Activated B cell treated with CpG ODN at 0.5 μM for 24 hours (primary cell): ENCODE measurements at regions not wholly inside any gene's neighbourhood (a gene's known extent, or its start where the extent isn't known, plus 50 kb on each side); places are given as distances from the start of the nearest gene placed in this dataset.
"Not testable (repeated sequence)": the region's sequence is repeated elsewhere in the genome, so short reads cannot be mapped to it uniquely, and the experiment has no call there.

Experiments
- ATAC-seq: fragments of 200-7000 bp; cut with Tn5 transposase; one replicate; pipeline ENCODE4 v1.10.0; 2021; ENCODE audit warnings: low read depth, mild to moderate bottlenecking, moderate library complexity
- CTCF ChIA-PET: fragments of 350-600 bp; sonication (Branson Sonifier 250); formaldehyde crosslinking; loops from one replicate; lab custom pipeline; 2021; ENCODE audit warnings: antibody characterized with exemption; lab: Charles Lee
- POLR2A ChIA-PET: fragments of 350-600 bp; sonication (Branson Sonifier 250); formaldehyde crosslinking; loops from one replicate; lab custom pipeline; 2021; ENCODE audit warnings: antibody characterized with exemption; lab: Charles Lee
- DNase-seq: peaks from one replicate; pipeline ENCODE4 v3.0.0; 2022
- H3K27ac Mint-ChIP-seq: one replicate; pipeline ENCODE4 v1.8.0; 2020; ENCODE audit warnings: mixed read lengths
- H3K27me3 Mint-ChIP-seq: one replicate; pipeline ENCODE4 v1.8.0; 2021; ENCODE audit warnings: mixed read lengths
- H3K36me3 Mint-ChIP-seq: one replicate; pipeline ENCODE4 v1.8.0; 2021; ENCODE audit warnings: low read depth, mixed read lengths
- H3K4me1 Mint-ChIP-seq: one replicate; pipeline ENCODE4 v1.8.0; 2021; ENCODE audit warnings: mixed read lengths
- H3K4me3 Mint-ChIP-seq: one replicate; pipeline ENCODE4 v1.8.0; 2020; ENCODE audit warnings: mild to moderate bottlenecking, mixed read lengths
- H3K9me3 Mint-ChIP-seq: one replicate; pipeline ENCODE4 v1.8.0; 2020; ENCODE audit warnings: mixed read lengths
- intact Hi-C: fragments of 100-400 bp; cut with micrococcal nuclease; formaldehyde crosslinking; loops from one replicate; pipeline ENCODE4 v1.15.1; 2024
- TF ChIP-seq, protein P1 (sequence below): fragments of 200-600 bp; IDR thresholded peaks from one replicate; pipeline ENCODE4 v1.8.0; 2022; ENCODE audit warnings: antibody characterized with exemption, mild to moderate bottlenecking

DNA sequence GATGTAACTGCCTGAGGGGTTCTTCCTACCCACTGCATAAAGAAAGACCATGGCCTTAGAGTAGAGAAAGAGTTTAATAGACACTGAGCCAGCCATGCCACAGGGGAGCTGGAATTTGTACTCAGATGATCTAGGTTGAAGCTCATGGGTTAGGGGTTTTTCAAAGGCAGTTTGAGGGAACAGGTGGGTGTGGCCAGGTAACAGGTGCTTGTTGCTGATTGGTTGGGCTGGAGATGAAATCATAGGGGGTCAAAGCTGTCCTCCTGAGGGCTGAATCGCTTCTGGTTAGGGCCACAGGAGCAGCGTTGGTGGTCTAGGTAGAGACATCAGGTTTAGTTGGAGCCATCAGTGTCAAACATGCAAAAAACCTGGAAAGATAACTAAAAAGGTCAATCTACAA lies 59.2 kb upstream of the CSNK1A1L start:
- POLR2A ChIA-PET, result no interaction called here
- ATAC-seq (no peak), DNase-seq (no peak)
- no peaks in the 10 kb centered on the region for H3K36me3 Mint-ChIP-seq
- CTCF ChIA-PET, result no interaction called here
- intact Hi-C loops, result no loop called here
- no peak overlapping the region for H3K27ac Mint-ChIP-seq
- no peak overlapping the region for H3K4me3 Mint-ChIP-seq
- peaks cover 13% of the 10 kb centered on the region for H3K9me3 Mint-ChIP-seq
- TF ChIP-seq, protein P1, sequence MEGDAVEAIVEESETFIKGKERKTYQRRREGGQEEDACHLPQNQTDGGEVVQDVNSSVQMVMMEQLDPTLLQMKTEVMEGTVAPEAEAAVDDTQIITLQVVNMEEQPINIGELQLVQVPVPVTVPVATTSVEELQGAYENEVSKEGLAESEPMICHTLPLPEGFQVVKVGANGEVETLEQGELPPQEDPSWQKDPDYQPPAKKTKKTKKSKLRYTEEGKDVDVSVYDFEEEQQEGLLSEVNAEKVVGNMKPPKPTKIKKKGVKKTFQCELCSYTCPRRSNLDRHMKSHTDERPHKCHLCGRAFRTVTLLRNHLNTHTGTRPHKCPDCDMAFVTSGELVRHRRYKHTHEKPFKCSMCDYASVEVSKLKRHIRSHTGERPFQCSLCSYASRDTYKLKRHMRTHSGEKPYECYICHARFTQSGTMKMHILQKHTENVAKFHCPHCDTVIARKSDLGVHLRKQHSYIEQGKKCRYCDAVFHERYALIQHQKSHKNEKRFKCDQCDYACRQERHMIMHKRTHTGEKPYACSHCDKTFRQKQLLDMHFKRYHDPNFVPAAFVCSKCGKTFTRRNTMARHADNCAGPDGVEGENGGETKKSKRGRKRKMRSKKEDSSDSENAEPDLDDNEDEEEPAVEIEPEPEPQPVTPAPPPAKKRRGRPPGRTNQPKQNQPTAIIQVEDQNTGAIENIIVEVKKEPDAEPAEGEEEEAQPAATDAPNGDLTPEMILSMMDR, result no peak
- no peaks in the 10 kb centered on the region for H3K4me1 Mint-ChIP-seq
- no peaks in the 10 kb centered on the region for H3K27me3 Mint-ChIP-seq

DNA sequence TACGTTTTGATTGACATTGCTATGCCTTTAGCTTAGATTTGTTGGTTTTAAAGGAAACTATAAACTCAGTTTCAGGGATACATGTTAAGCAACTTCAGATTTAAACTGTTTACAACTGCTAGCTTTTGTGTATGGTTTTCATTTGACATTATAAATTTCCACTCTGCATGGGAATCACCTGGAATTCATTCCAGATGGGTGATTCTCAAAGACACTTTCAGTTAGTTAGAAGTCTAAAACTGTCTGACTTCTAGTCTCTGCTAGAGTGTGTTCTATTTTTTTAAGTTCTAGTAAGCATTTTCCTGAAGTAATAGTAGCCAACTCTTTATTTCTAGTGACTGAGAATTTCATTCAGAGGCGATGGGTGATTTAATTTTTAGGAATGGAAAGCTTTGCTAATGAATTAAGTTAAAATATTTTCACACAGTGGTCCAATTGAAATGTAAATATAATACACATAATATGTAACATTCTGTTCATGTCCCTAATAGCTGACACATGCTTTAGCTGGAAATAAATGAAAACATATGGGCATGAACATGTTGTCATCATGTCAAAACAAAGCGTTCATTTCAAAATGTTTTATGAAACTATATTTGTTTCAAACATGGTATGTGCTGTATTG lies 58.3 kb upstream of the CSNK1A1L start:
- no peak overlapping the region for H3K4me3 Mint-ChIP-seq
- DNase-seq (no peak), ATAC-seq (no peak)
- H3K27me3 Mint-ChIP-seq, result no peaks in the 10 kb centered on the region
- TF ChIP-seq, protein P1, result no peak
- peaks cover 17% of the 10 kb centered on the region for H3K9me3 Mint-ChIP-seq
- H3K36me3 Mint-ChIP-seq, result no peaks in the 10 kb centered on the region
- no peaks in the 10 kb centered on the region for H3K4me1 Mint-ChIP-seq
- no peak overlapping the region for H3K27ac Mint-ChIP-seq
- CTCF ChIA-PET, result no interaction called here
- intact Hi-C loops, result no loop called here
- POLR2A ChIA-PET, result no interaction called here

DNA sequence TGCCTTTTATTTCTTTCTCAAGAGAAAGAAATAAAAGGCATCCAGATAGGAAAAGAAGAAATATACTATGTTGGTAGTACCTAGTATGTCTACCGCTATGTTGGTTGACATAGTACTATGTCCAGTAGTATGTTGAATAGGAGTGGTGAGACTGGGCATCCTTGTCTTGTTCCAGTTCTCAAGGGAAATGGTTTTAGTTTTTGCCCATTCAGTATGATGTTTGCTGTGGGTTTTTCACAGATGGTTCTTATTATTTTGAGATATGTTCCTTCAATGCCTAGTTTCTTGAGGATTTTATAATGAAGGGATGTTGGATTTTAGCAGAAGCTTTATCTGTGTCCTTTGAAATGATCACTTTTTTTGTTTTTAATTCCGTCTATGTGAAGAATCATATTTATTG lies 53.0 kb upstream of the CSNK1A1L start:
- TF ChIP-seq, protein P1, result no peak
- Mint-ChIP-seq H3K4me3 (no peak overlapping the region), H3K27me3 (no peaks in the 10 kb centered on the region), H3K4me1 (no peaks in the 10 kb centered on the region), H3K36me3 (no peaks in the 10 kb centered on the region), H3K27ac (no peak overlapping the region), H3K9me3 (peaks cover 17% of the 10 kb centered on the region)
- CTCF ChIA-PET, result no interaction called here
- POLR2A ChIA-PET, result no interaction called here
- DNase-seq, result no peak
- no peak for ATAC-seq
- intact Hi-C loops, result no loop called here

DNA sequence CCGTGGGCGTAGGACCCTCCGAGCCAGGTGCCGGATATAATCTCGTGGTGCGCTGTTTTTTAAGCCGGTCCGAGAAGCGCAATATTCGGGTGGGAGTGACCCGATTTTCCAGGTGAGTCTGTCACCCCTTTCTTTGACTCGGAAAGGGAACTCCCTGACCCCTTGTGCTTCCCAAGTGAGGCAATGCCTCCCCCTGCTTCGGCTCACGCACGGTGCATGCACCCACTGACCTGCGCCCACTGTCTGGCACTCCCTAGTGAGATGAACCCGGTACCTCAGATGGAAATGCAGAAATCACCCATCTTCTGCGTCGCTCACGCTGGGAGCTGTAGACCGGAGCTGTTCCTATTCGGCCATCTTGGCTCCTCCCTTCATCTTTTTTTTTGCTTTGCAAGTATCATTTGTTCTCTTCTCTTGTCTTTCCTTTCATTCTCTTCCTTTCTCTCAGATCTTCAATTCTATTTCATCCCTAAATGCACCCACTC lies 50.2 kb upstream of the CSNK1A1L start:
- intact Hi-C loops, H3K27me3 Mint-ChIP-seq, H3K4me1 Mint-ChIP-seq, POLR2A ChIA-PET, DNase-seq, H3K27ac Mint-ChIP-seq, ATAC-seq, H3K36me3 Mint-ChIP-seq, H3K4me3 Mint-ChIP-seq, CTCF ChIA-PET: not testable (repeated sequence)
- H3K9me3 Mint-ChIP-seq, result peaks cover 15% of the 10 kb centered on the region
